Endodermal cell (in vitro differentiated cells): ENCODE measurements at regions not wholly inside any gene's neighbourhood (a gene's known extent, or its start where the extent isn't known, plus 50 kb on each side); places are given as distances from the start of the nearest gene placed in this dataset.

ENCODE experiments used
- DNase-seq: peaks from one replicate; pipeline ENCODE4 v3.0.0-alpha.2; 2017
- H3K27ac ChIP-seq: 2 replicates; pipeline ENCODE4 v1.5.1; 2013; ENCODE audit warnings: mild to moderate bottlenecking, low read depth, low read length, moderate library complexity
- H3K27me3 ChIP-seq: 2 replicates; pipeline ENCODE4 v1.6.1; 2013; ENCODE audit warnings: mild to moderate bottlenecking, low read length, moderate library complexity; ENCODE audit not compliant: insufficient read depth, control insufficient read depth, poor library complexity, severe bottlenecking
- H3K36me3 ChIP-seq: 2 replicates; pipeline ENCODE4 v1.7.0; 2013; ENCODE audit warnings: mild to moderate bottlenecking, low read length, moderate library complexity; ENCODE audit not compliant: control insufficient read depth, insufficient read depth
- H3K4me1 ChIP-seq: one replicate; pipeline ENCODE4 v1.7.0; 2013; ENCODE audit warnings: low read length; ENCODE audit not compliant: control insufficient read depth, insufficient read depth
- H3K4me3 ChIP-seq: 2 replicates; pipeline ENCODE4 v1.5.1; 2013; ENCODE audit warnings: mild to moderate bottlenecking, low read length, moderate library complexity
- H3K9ac ChIP-seq: 2 replicates; pipeline ENCODE4 v1.6.1; 2013; ENCODE audit warnings: mild to moderate bottlenecking, low read length, moderate library complexity; ENCODE audit not compliant: poor library complexity, severe bottlenecking; ENCODE audit errors: extremely low read depth
- H3K9me3 ChIP-seq: 2 replicates; pipeline ENCODE4 v1.6.1; 2013; ENCODE audit warnings: mild to moderate bottlenecking, low read length, moderate library complexity; ENCODE audit not compliant: control insufficient read depth
- H3K27ac Mint-ChIP-seq: 2 replicates; pipeline ENCODE4 v1.8.0; 2020; ENCODE audit warnings: mixed read lengths
- H3K27me3 Mint-ChIP-seq: 2 replicates; pipeline ENCODE4 v1.8.0; 2021; ENCODE audit warnings: mild to moderate bottlenecking, mixed read lengths; ENCODE audit not compliant: insufficient read depth
- H3K36me3 Mint-ChIP-seq: 2 replicates; pipeline ENCODE4 v1.8.0; 2020; ENCODE audit warnings: low read depth, mixed read lengths
- H3K4me1 Mint-ChIP-seq: 2 replicates; pipeline ENCODE4 v1.8.0; 2020; ENCODE audit warnings: mixed read lengths
- H3K4me3 Mint-ChIP-seq: 2 replicates; pipeline ENCODE4 v1.8.0; 2020; ENCODE audit warnings: mild to moderate bottlenecking, moderate library complexity, mixed read lengths
- H3K9me3 Mint-ChIP-seq: 2 replicates; pipeline ENCODE4 v1.8.0; 2020; ENCODE audit warnings: mild to moderate bottlenecking, mixed read lengths
- CTCF ChIP-seq: fragments of 200-600 bp; sonication (generic); conservative IDR thresholded peaks from 2 replicates; pipeline ENCODE4 v1.5.0; 2021; ENCODE audit warnings: antibody characterized with exemption, mild to moderate bottlenecking
- WGBS, 2 experiments: methylation state at CpG; one replicate each; pipeline versions ENCODE4 v1.1.5 to v1.1.7; 2013; ENCODE audit warnings: missing lambda C conversion rate in 2 of 2, mixed read lengths in 1 of 2; ENCODE audit not compliant: insufficient coverage in 1 of 2, insufficient read length in 1 of 2; 5-methylcytosine and 5-hydroxymethylcytosine counted together

GRCh38 chrX:129025376-129025775, 497.9 kb downstream of the SMARCA1 start:
- Histone ChIP-seq H3K27ac (no peak overlapping the region), H3K36me3 (no peaks in the 10 kb centered on the region), H3K4me3 (no peak overlapping the region), H3K4me1 (no peaks in the 10 kb centered on the region), H3K9ac (no peak overlapping the region), H3K9me3 (no peaks in the 10 kb centered on the region), H3K27me3 (no peaks in the 10 kb centered on the region)
- Mint-ChIP-seq H3K9me3 (peaks cover 22% of the 10 kb centered on the region), H3K4me1 (peaks cover 25% of the 10 kb centered on the region), H3K4me3 (no peak overlapping the region), H3K27me3 (peaks cover 1% of the 10 kb centered on the region), H3K36me3 (peaks cover 16% of the 10 kb centered on the region), H3K27ac (no peak overlapping the region)
- TF ChIP-seq CTCF, result no peak
- no peak for DNase-seq
- 40 to 62% methylated on average over 1 to 4 of the region's 4 CpGs for WGBS, 2 experiments

GRCh38 chrX:129019412-129019811, 503.9 kb downstream of the SMARCA1 start:
- Mint-ChIP-seq H3K27ac (no peak overlapping the region), H3K4me3 (no peak overlapping the region)
- no CpG with 5 or more reads among the region's 3 CpGs for WGBS, 2 experiments

DNA sequence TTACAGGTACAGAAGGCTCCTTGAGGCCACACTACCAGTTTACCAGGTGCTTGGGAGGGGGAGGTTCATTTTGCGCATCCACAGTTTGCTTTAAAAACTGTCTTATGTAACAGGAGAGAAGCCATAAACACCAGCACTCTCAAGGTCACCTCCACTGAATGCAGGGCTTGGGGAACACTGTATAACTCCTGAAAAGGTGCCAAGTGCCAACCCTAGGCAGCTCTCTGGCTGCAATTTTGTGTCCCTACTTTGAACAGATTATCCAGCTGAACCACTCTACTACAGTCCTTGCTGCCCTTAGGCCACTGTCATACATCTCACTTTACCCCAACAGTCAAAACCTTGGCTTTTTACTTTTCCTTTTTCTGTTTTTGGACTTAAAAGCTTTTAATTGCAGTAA, 507.9 kb downstream of the SMARCA1 start:
- H3K27ac Mint-ChIP-seq, result no peak overlapping the region
- no peak overlapping the region for H3K9ac ChIP-seq
- no peak for DNase-seq
- no peak overlapping the region for H3K27ac ChIP-seq
- no peak overlapping the region for H3K4me3 ChIP-seq
- H3K36me3 ChIP-seq, result no peaks in the 10 kb centered on the region
- H3K4me1 ChIP-seq, result no peaks in the 10 kb centered on the region
- no peaks in the 10 kb centered on the region for H3K27me3 Mint-ChIP-seq
- TF ChIP-seq CTCF, result no peak
- H3K9me3 ChIP-seq, result no peaks in the 10 kb centered on the region
- no peaks in the 10 kb centered on the region for H3K9me3 Mint-ChIP-seq
- H3K4me3 Mint-ChIP-seq, result no peak overlapping the region
- H3K36me3 Mint-ChIP-seq, result no peaks in the 10 kb centered on the region
- H3K4me1 Mint-ChIP-seq, result peaks cover 31% of the 10 kb centered on the region
- no peaks in the 10 kb centered on the region for H3K27me3 ChIP-seq
- WGBS, 2 experiments, result 100% methylated on average over 1 of the region's 1 CpG; no CpG with 5 or more reads in 1 of the 2 experiments

More at GRCh38 chrX:129019412-129019811, 503.9 kb downstream of the SMARCA1 start:
- DNase-seq, result no peak
- Histone ChIP-seq H3K36me3 (no peaks in the 10 kb centered on the region), H3K27me3 (no peaks in the 10 kb centered on the region), H3K4me1 (no peaks in the 10 kb centered on the region), H3K4me3 (no peak overlapping the region), H3K27ac (no peak overlapping the region), H3K9me3 (no peaks in the 10 kb centered on the region), H3K9ac (no peak overlapping the region)
- Mint-ChIP-seq H3K36me3 (peaks cover 11% of the 10 kb centered on the region), H3K4me1 (peaks cover 30% of the 10 kb centered on the region), H3K27me3 (peaks cover 1% of the 10 kb centered on the region), H3K9me3 (peaks cover 22% of the 10 kb centered on the region)
- no peak for TF ChIP-seq CTCF
